Psoas muscle (tissue), 7 donors: ENCODE measurements at regions not wholly inside any gene's neighbourhood (a gene's known extent, or its start where the extent isn't known, plus 50 kb on each side); places are given as distances from the start of the nearest gene placed in this dataset.

Source experiments
- ATAC-seq, 4 donors: fragments of 200-7000 bp; cut with Tn5 transposase; one replicate each; pipeline ENCODE4 v1.9.1; 2020; ENCODE audit warnings: moderate library complexity in 3 of 4, mild to moderate bottlenecking in 2 of 4
- DNase-seq, 2 donors: peaks; one replicate each; pipeline ENCODE4 v3.0.0-alpha.2; 2020
- H3K27ac ChIP-seq: fragments of 200-600 bp; one replicate; pipeline ENCODE4 v1.8.0; 2022
- H3K27me3 ChIP-seq, 3 donors: fragments of 200-600 bp in 1 of 3; one replicate each; pipeline versions ENCODE4 v1.6.1 to v1.8.0; 2013 to 2022; ENCODE audit warnings: low read length in 2 of 3, mild to moderate bottlenecking in 2 of 3, moderate library complexity in 1 of 3; ENCODE audit not compliant: insufficient read depth in 3 of 3
- H3K36me3 ChIP-seq, 2 donors: fragments of 200-600 bp in 1 of 2; one replicate each; pipeline versions ENCODE4 v1.6.1 to v1.8.0; 2013 to 2022; ENCODE audit warnings: low read depth in 1 of 2, mild to moderate bottlenecking in 1 of 2, moderate library complexity in 1 of 2; ENCODE audit not compliant: insufficient read depth in 1 of 2
- H3K4me1 ChIP-seq: fragments of 200-600 bp; one replicate; pipeline ENCODE4 v1.8.0; 2022
- H3K4me3 ChIP-seq: fragments of 200-600 bp; one replicate; pipeline ENCODE4 v1.8.0; 2022; ENCODE audit warnings: mild to moderate bottlenecking
- H3K9me3 ChIP-seq: fragments of 200-600 bp; one replicate; pipeline ENCODE4 v1.8.0; 2022
- WGBS, 3 donors: extraction: QIAGEN DNeasy Blood & Tissue Kit; methylation state at CpG; one replicate each; pipeline versions ENCODE4 v1.1.6 to v1.1.7; 2013; 5-methylcytosine and 5-hydroxymethylcytosine counted together
- intact Hi-C, 2 donors: fragments of 100-400 bp; cut with DNase I; formaldehyde crosslinking; loops; one replicate each; pipeline versions ENCODE4 v1.11.0 to v1.14.2; 2022
- TF ChIP-seq, protein P1 (sequence below): fragments of 200-600 bp; IDR thresholded peaks from one replicate; pipeline ENCODE4 v1.8.0; 2022; ENCODE audit warnings: antibody characterized with exemption
- donor health status: healthy with polysubstance abuse.
- donor health status: DM: no; HTN: no; CAD: no; lungs with moderate emphysema.
- donor health status: Bipolar disorder and iron deficiency.
- donor health status: healthy.
- donor health status: DM: yes; HTN: yes; CAD: no.
- donor health status: DM: no; HTN: no; CAD: no.
- donor health status: DM: yes; HTN: yes; CAD: no.

DNA sequence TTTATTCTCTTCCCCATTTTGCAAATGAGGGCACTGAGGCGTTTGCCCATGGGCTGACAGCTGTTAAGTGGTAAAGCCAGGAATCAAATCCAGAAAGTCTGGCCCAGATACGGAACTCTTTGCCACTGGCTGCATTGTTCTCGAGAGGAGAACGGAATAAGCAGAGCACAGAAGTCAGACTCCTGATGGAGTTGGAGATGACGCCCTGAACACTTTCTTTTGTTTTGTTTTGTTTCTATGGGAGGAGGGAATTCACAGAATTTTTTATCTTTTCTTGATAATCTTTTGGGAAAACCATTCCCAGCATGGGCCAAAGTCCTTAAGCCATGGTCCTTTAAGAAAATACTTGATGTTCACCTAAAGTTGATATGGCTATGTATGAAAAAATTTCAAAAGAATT lies 322.2 kb downstream of the RDH14 start:
- WGBS, 3 donors, result 25 to 51% (median 27%) methylated on average over 5 of the region's 5 CpGs
- DNase-seq, result no peak
- no peaks in the 10 kb centered on the region for H3K27me3 ChIP-seq
- intact Hi-C loops, result loop anchor here in 1 of 2 donors (5.0 kb wide), 1 partner anchor 64 kb away; no protein-coding TSS in a partner anchor
- TF ChIP-seq, protein P1, sequence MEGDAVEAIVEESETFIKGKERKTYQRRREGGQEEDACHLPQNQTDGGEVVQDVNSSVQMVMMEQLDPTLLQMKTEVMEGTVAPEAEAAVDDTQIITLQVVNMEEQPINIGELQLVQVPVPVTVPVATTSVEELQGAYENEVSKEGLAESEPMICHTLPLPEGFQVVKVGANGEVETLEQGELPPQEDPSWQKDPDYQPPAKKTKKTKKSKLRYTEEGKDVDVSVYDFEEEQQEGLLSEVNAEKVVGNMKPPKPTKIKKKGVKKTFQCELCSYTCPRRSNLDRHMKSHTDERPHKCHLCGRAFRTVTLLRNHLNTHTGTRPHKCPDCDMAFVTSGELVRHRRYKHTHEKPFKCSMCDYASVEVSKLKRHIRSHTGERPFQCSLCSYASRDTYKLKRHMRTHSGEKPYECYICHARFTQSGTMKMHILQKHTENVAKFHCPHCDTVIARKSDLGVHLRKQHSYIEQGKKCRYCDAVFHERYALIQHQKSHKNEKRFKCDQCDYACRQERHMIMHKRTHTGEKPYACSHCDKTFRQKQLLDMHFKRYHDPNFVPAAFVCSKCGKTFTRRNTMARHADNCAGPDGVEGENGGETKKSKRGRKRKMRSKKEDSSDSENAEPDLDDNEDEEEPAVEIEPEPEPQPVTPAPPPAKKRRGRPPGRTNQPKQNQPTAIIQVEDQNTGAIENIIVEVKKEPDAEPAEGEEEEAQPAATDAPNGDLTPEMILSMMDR, result no peak
- no peak for ATAC-seq
- no peaks in the 10 kb centered on the region for H3K9me3 ChIP-seq
- no peaks in the 10 kb centered on the region for H3K36me3 ChIP-seq
- H3K4me3 ChIP-seq, result no peak overlapping the region
- no peaks in the 10 kb centered on the region for H3K4me1 ChIP-seq
- no peak overlapping the region for H3K27ac ChIP-seq

DNA sequence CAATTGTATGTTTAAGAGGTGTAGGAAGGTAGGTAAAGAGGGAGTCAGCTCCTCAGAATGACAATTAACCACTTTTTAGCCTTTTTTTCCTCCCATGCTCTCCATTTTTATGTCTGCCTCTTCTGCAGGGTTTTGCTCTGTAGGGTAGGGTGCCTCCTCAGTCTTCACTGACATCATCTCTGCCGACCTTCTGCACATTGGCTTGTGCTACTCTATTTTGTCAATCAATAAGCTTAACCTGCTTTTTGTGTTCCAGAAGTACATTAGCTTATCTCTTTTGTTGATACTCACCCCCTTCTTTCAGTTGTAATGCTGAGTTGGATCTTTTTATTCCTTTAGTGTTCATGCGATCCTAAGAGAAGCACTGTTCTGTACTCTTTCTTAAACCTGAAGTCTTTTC lies 323.2 kb downstream of the RDH14 start:
- ATAC-seq (no peak), DNase-seq (no peak)
- Histone ChIP-seq H3K9me3 (no peaks in the 10 kb centered on the region), H3K4me1 (no peaks in the 10 kb centered on the region), H3K4me3 (no peak overlapping the region), H3K36me3 (no peaks in the 10 kb centered on the region), H3K27ac (no peak overlapping the region), H3K27me3 (no peaks in the 10 kb centered on the region)
- TF ChIP-seq, protein P1, result no peak
- 67 to 83% (median 80%) methylated on average over 2 of the region's 2 CpGs for WGBS, 3 donors
- intact Hi-C loops, result loop anchor here in 1 of 2 donors (5.0 kb wide), 1 partner anchor 65 kb away; no protein-coding TSS in a partner anchor

DNA sequence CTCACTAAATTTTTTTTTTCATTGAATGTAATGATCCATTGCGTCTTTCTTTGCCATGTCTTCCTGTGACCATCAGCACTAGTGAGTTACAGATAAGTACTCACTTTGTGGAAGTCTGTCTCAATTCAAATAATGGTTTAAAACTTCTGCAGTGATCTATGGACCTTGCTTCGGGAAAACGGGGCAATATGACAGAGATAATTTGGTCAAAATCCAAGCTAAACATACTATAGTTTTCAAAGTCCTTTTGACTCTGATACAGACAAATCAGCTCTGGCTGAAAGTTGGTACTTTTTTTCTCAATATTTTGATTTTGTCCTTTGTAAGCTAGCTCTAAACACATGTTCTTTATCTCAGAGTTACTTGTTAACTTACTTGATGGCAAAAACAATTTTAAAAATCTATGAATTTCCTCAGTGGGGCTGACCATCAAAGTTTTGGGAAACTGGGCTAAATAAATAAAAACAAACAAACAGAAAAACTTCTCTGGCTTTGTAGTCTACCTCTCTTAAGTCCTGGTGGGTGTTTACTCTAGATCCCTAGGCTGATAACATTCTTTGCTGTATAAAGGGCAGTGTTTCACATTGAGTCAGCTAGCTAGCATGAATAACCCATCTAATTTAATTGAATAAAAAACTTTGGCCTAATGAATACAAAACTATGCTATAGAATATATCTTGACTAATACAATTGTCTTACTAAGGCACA lies 327.6 kb downstream of the RDH14 start:
- ATAC-seq, result no peak
- no peak overlapping the region for H3K27ac ChIP-seq
- H3K4me3 ChIP-seq, result no peak overlapping the region
- H3K9me3 ChIP-seq, result no peaks in the 10 kb centered on the region
- intact Hi-C loops, result no loop called here
- no peaks in the 10 kb centered on the region for H3K36me3 ChIP-seq
- TF ChIP-seq, protein P1, result no peak
- WGBS, 3 donors, result 76 to 81% (median 79%) methylated on average over 3 of the region's 3 CpGs
- H3K4me1 ChIP-seq, result no peaks in the 10 kb centered on the region
- H3K27me3 ChIP-seq, result no peaks in the 10 kb centered on the region
- DNase-seq, result no peak

DNA sequence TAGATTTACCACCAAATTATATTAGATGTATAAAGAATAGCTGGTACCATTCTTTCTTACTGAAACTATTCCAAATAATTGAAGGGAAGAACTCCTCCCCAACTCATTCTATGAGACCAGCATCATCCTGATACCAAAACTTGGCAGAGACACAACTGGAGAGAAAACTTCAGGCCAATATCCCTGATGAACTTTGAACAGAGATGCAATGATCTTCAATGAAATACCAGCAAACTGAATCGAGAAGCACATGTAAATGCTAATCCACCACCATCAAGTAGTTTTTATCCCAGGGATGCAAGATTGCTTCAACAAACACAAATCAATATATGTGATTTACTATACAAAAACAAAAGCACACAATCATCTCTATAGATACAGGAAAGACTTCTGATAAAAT lies 329.8 kb downstream of the RDH14 start:
- intact Hi-C loops, result no loop called here
- DNase-seq (no peak), ATAC-seq (no peak)
- WGBS, 3 donors, result 36 to 84% (median 83%) methylated on average over 1 of the region's 1 CpG
- TF ChIP-seq, protein P1, result no peak
- Histone ChIP-seq H3K27me3 (no peaks in the 10 kb centered on the region), H3K27ac (no peak overlapping the region), H3K9me3 (no peaks in the 10 kb centered on the region), H3K4me3 (no peak overlapping the region), H3K4me1 (no peaks in the 10 kb centered on the region), H3K36me3 (no peaks in the 10 kb centered on the region)

DNA sequence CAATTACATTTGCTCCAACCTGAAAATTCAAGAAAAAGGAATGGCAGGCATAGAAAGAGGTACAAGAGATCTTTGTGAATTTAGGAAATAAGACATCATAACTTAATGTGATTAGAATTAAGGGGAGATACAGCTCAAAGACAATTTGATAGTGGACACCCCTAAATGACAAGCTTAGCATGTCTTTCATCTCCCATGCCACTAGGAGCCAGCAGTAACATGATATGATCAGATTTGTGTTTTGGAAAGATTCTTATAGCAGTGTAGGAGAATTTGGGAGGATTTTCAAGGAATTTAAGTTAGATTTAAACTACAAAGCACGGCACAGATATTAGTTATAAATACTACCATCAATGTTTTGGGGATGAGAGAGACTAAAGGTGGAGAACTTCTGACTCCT lies 340.8 kb downstream of the RDH14 start:
- WGBS, 3 donors, result 0% methylated on average over 1 of the region's 1 CpG
- Histone ChIP-seq H3K4me1 (no peaks in the 10 kb centered on the region), H3K9me3 (no peaks in the 10 kb centered on the region), H3K27ac (no peak overlapping the region), H3K27me3 (no peaks in the 10 kb centered on the region), H3K36me3 (no peaks in the 10 kb centered on the region), H3K4me3 (no peak overlapping the region)
- ATAC-seq, result no peak
- DNase-seq, result no peak
- TF ChIP-seq, protein P1, result no peak
- intact Hi-C loops, result no loop called here
